ENCODE measurements at regions not wholly inside any gene's neighbourhood (a gene's known extent, or its start where the extent isn't known, plus 50 kb on each side); places are given as distances from the start of the nearest gene placed in this dataset.

DNA sequence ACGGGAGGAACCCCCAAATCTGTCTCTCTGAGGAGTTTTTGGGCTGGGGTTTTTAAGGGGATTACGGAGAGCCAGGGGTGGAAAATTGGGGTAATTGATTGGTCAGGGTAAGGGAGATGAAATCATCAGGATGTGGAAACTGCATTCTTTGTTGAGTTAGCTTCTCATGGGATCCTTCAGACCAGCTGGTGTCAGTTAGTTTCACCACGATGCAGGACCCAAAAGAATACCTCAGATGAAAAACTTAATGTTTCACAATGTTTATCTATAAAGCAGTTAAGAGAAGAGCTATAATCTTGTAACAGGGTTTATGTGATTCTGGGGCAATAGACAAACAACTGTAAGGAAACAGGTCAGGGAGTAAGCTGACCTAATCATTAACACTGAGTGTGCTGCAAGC lies 230.8 kb downstream of the POU4F1 start:
- in situ Hi-C loops (cut with HindIII; ENCODE audit: low sequenced_read_pairs), result no loop called here
- no peak overlapping the region for H3K4me3 ChIP-seq (ENCODE audit: low read depth, low read length)
- DNase-seq (ENCODE audit: low read depth, low spot score), result peak; percentile 1
- TF ChIP-seq, protein P1, sequence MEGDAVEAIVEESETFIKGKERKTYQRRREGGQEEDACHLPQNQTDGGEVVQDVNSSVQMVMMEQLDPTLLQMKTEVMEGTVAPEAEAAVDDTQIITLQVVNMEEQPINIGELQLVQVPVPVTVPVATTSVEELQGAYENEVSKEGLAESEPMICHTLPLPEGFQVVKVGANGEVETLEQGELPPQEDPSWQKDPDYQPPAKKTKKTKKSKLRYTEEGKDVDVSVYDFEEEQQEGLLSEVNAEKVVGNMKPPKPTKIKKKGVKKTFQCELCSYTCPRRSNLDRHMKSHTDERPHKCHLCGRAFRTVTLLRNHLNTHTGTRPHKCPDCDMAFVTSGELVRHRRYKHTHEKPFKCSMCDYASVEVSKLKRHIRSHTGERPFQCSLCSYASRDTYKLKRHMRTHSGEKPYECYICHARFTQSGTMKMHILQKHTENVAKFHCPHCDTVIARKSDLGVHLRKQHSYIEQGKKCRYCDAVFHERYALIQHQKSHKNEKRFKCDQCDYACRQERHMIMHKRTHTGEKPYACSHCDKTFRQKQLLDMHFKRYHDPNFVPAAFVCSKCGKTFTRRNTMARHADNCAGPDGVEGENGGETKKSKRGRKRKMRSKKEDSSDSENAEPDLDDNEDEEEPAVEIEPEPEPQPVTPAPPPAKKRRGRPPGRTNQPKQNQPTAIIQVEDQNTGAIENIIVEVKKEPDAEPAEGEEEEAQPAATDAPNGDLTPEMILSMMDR (IDR thresholded peaks at IDR 0.05; ENCODE audit: low read depth, low read length), result no peak

DNA sequence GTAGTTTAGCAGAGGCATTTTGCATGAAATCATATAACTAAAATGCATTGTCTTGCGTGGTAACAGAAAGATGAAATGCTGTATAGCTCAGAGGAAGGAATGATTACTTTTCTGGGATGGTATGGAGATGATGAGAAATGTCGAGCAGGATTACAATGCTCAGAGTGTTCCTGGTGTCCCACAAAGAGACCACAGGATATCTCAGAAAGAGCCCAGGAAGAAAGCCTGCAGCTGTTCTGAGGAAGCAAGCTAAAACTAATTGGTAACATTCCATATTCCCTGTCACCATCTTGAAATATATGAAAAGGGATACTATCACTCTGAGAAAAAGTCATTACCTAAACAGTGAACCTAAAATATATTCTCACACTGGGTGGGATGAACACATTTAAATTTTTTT lies 233.1 kb downstream of the POU4F1 start:
- TF ChIP-seq, protein P1 (IDR thresholded peaks at IDR 0.05; ENCODE audit: low read depth, low read length), result no peak
- H3K4me3 ChIP-seq (ENCODE audit: low read depth, low read length), result no peak overlapping the region
- DNase-seq (ENCODE audit: low read depth, low spot score), result no peak
- in situ Hi-C loops (cut with HindIII; ENCODE audit: low sequenced_read_pairs), result no loop called here

DNA sequence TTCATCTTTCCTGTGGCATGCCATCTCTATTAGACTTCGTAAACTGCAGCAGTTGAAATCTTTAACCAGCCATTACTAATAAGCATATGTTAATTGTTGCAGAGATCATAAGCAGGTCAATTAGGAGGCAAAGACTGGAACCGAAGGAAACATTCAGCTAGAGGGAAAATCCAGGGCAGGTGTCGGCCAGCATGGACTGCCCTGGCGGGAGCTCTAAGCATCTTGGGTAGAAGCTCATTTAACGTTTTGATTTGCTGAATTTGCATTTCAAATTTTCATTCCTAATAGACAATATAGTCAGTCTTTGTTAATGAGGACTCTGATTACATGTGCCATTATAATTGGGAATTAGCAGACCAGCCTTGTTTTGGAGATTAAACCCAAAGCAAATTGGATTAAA lies 238.6 kb downstream of the POU4F1 start:
- in situ Hi-C loops (cut with HindIII; ENCODE audit: low sequenced_read_pairs), result no loop called here
- no peak overlapping the region for H3K4me3 ChIP-seq (ENCODE audit: low read depth, low read length)
- DNase-seq (ENCODE audit: low read depth, low spot score), result no peak
- TF ChIP-seq, protein P1 (IDR thresholded peaks at IDR 0.05; ENCODE audit: low read depth, low read length), result no peak

DNA sequence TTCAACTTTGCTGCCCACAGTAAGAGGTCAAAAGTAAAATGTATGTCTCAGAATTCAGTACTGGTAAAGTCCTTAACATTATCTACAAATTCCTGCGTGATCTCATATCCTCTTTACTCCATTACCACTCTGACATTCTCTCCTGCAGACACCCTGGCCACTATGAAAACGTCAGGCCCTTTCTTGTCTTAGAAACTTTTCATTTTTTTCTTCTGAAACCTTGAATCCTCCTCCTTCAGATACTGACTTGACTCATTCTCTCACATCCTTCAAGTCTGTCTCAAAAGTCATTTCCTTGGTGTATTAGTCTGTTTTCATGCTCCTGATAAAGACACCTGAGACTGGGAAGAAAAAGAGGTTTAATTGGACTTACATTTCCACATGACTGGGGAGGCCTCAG lies 262.3 kb downstream of the POU4F1 start:
- in situ Hi-C loops (cut with HindIII; ENCODE audit: low sequenced_read_pairs), result no loop called here
- TF ChIP-seq, protein P1 (IDR thresholded peaks at IDR 0.05; ENCODE audit: low read depth, low read length), result no peak
- no peak for DNase-seq (ENCODE audit: low read depth, low spot score)
- H3K4me3 ChIP-seq (ENCODE audit: low read depth, low read length), result no peak overlapping the region

DNA sequence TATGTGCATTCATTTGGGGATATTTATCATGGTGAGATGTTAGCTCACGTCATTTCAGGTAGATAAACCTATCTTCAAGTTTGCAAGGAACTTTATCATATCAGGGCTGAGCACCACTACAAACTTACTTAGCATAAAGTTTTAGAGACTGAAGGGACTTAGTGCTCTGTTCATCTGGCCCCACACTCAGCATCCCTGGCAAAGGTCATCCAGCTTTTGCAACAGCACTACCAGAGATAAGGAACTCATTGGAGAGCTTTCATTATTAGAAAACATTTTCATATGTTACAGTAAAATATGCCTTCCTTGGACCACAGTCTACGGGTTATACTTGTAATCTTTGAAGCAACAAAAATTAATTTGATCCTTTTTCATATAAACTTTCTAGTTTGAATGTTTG lies 263.4 kb downstream of the POU4F1 start:
- TF ChIP-seq, protein P1 (IDR thresholded peaks at IDR 0.05; ENCODE audit: low read depth, low read length), result no peak
- DNase-seq (ENCODE audit: low read depth, low spot score), result no peak
- in situ Hi-C loops (cut with HindIII; ENCODE audit: low sequenced_read_pairs), result no loop called here
- no peak overlapping the region for H3K4me3 ChIP-seq (ENCODE audit: low read depth, low read length)

DNA sequence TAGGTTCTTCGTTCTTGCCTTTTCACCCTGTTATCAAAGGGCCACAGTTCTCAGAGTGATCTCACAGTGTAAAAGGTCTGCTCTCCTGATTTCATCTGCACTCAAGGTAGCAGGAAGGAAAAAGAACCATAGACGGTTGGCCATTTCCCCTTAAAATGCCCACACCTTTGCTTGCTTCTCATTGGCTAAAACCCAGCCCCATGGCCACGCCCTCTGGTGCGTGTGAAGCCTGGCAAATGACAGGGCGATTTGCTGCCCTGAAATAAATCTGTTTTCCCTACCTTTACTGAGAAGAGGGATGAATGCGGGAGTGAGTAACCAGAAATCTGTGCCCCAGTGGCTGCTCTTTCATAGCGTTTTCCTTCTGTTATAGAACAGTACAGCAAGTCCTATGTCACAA lies 269.3 kb downstream of the POU4F1 start:
- no peak for DNase-seq (ENCODE audit: low read depth, low spot score)
- in situ Hi-C loops (cut with HindIII; ENCODE audit: low sequenced_read_pairs), result no loop called here
- TF ChIP-seq, protein P1 (IDR thresholded peaks at IDR 0.05; ENCODE audit: low read depth, low read length), result no peak
- no peak overlapping the region for H3K4me3 ChIP-seq (ENCODE audit: low read depth, low read length)

DNA sequence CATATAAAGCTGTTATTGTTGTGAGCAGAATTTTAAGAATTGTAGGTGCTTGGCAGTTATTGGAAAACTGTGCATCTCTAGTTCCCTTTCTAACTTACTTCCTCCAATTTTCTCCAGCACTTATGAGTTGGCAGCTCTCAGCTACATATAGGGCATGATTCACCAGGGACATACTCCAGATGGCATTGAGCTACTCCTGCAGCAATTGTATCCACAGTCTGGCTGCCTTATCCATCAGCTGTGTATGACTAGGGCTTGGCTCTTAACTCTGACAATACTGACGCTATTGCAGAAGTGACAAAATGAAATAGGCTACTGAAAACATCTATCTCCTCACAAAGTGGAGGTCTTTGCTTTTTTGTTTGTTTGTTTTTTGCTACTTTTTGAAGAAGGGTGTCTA lies 276.7 kb downstream of the POU4F1 start:
- no peak for DNase-seq (ENCODE audit: low read depth, low spot score)
- no peak overlapping the region for H3K4me3 ChIP-seq (ENCODE audit: low read depth, low read length)
- in situ Hi-C loops (cut with HindIII; ENCODE audit: low sequenced_read_pairs), result no loop called here
- TF ChIP-seq, protein P1 (IDR thresholded peaks at IDR 0.05; ENCODE audit: low read depth, low read length), result no peak

Measured in astrocyte of the spinal cord (primary cell).